ENCODE measurements at regions not wholly inside any gene's neighbourhood (a gene's known extent, or its start where the extent isn't known, plus 50 kb on each side); places are given as distances from the start of the nearest gene placed in this dataset.

DNA sequence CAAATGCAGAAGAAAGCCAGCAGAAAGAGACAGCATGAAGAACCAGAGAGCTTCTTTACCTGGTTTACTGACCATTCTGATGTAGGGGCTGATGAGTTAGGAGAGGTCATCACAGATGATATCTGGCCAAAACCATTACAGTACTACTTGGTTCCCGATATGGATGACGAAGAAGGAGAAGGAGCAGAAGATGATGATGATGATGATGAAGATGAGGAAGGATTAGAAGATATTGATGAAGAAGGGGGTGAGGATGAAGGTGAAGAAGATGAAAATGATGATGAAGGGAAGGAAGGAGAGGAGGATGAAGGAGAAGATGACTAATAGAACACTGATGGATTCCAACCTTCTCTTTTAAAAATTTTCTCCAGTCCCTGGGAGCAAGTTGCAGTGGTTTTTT is 178.2 kb upstream of the CRY1 start:
- in situ Hi-C loops (cut with MboI; ENCODE audit: low sequenced_read_pairs), result no loop called here

DNA sequence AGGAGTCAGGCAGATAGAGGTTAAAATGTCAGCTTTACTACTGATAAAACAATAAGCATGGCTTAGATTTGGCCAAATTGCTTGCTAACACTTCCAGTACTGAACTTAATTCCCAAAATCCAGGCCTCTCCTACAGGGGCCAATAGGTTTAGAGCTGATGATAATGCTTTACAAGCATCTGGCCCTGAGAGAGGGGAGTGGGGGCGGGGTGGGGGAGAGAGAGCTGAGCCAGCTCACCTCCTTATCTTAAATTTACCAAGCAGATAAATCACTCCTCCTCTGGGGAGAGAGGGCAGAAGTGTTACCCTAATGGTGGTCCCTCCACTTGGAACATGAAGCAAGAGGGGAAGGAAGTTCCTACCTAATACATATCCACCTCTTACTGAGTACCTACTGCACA is 182.2 kb upstream of the CRY1 start:
- in situ Hi-C loops (cut with MboI; ENCODE audit: low sequenced_read_pairs), result no loop called here

DNA sequence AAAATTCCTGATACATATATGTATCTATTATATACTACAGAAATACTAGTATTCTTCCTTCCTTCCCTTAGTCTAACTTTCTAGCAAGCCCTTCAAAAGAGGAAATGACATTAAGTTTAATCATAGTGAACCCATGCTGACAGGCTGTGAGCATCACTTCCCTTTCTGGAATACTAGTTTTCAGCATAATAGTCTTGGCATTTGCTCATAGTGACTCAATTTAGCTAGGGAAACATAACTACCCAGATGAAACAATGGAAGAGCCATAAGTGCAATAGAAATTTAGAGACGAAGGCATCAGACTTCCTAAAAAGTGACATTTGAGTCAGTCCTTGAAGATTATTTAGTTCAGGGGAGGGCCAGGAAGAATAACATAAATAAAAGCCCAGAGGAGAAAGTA is 184.5 kb upstream of the CRY1 start:
- in situ Hi-C loops (cut with MboI; ENCODE audit: low sequenced_read_pairs), result no loop called here

DNA sequence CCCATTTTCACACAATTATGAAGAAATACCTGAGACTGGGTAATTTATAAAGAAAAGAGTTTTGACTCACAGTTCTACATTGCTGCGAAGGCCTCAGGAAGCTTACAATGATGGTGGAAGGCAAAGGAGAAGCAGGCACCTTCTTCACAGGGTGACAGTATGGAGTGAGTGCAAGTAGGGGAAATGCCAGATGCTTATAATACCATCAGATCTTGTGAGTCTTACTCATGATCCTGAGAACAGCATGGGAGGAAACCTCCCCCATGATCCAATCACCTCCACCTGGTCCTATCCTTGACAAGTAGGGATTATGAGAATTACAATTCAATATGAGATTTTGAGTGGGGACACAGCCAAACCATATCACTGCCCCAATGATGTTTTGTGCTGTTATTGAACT is 189.3 kb upstream of the CRY1 start:
- in situ Hi-C loops (cut with MboI; ENCODE audit: low sequenced_read_pairs), result no loop called here

DNA sequence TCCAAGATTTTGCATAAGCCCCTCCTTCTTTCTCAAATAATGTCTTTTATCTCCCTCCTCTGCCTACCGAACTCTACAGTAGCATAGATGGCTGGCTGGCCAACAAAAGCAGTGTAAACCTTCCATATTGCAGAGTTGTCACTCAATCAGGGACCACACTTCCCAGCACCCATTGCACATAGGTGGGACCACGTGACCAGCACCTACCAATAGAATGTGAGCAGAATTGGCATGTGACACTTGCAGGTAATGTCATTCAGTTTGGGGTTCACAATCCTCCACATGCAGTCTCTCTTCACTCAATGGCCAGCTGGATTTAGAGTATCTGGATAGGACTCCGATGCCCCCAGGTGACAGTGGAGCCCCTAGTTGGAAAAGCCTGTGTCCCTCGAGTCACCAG is 190.3 kb upstream of the CRY1 start:
- in situ Hi-C loops (cut with MboI; ENCODE audit: low sequenced_read_pairs), result no loop called here

DNA sequence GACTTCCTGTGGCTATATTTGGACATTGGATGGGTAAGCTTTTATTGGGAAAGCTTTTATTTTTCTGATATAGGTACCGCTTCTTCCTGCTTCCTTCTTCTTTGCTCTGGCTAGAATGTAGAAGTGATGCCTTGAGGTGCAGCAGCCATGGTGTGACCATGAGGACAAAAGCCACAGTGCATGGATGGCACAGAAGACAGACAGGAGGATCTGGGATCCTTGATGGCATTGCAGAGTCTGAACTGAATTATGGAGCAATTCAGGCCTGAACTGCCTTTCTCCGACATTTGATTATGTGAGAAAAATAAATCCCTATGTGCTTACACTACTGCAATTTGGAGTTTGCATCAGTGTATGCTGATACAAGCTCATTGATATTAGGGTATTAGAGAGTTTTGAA is 191.3 kb upstream of the CRY1 start:
- in situ Hi-C loops (cut with MboI; ENCODE audit: low sequenced_read_pairs), result no loop called here

DNA sequence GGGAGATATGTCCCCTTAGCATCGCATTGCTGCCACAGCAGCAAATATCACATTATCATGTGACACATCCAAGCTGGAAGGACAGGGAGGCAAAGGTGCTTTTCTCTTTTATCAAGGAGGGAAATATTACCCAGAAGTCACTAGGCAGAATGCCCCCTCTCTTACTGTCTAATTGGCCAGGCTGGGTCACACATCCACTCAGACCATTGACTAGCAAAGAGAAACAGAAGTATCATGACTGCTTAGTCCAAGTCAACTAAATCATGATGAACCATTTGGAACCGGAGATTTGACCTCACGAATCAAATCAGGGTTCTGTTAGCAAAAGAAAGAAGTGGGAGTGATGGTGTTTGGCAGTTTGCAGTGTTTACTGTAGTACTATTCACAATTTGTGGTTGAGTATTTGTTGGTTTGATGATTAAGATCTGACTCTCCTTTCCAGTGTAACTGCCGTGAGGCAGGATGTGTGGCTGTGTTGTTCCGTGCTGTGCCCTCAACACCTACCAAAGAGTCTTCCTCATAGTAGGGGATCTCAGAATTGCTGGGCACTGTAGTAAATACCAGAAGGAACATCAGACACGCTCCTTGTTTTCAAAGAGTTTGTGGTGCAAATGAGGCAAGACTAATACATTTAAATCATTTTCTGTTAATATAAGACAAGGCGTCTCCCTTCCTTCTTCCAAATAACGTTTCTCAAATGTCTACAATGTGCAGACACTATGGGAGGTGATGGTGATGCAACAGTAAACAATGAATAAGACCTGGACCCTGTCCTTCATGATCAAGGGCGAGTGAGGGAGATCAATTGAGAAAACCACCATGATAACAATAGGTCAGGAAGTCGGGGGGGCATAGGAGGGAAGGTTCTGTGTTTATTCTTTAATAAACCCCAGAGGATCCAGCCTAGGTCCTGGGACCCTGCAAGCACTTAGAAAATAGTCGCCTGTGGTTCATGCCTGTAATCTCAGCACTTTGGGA is 194.4 kb upstream of the CRY1 start:
- in situ Hi-C loops (cut with MboI; ENCODE audit: low sequenced_read_pairs), result no loop called here

DNA sequence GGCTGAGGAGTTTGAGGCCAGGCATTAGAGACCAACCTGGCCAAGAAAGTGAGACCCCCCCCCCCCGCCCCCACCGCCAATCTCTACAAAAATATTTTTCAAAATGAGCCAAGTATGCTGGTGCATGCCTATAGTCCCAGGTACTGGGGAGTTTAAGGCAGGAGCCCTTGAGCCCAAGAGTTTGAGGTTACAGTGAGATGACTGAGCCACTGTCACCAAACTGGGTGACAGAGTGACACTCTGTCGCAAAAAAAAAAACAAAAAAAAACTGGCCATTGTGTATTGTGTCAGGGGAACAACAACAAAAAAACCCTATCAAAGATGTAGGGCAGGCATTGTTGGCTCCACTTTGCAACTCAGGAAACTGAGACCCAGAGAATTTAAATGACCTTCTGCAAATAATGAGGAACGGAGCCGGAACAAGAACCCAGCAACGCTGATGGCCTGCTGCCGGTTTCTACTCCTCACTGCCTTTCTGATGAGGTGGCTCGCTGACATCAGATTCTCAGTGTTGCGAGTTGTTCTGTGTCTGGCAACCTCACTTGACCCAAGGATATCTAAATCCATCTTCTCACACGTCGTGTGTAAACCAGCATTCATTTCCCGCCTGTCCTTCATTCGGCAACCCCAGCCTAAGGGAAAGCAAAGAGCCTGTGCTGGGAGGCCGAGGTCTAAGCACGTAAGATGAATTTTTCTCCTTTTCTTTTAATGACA is 195.2 kb upstream of the CRY1 start:
- in situ Hi-C loops (cut with MboI; ENCODE audit: low sequenced_read_pairs), result no loop called here

DNA sequence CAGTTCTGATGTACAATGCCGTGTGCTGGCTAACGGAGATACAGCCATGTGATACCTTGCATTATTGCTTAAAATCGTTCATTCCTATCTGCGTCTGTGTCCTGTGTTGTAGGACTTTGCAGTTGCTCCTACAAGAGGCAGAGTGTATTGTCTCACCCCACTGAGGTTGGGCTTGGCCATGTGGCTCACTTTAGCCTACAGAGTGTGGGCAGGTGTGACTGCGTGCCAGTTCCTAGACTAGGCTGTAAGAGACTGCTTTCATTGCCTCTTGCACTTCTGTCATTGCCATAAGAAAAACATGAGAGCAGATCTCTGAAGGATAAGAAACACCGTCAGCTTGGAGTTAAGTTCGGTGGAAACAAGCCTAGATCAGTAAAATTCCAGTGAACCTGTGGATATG is 197.7 kb upstream of the CRY1 start:
- in situ Hi-C loops (cut with MboI; ENCODE audit: low sequenced_read_pairs), result no loop called here

DNA sequence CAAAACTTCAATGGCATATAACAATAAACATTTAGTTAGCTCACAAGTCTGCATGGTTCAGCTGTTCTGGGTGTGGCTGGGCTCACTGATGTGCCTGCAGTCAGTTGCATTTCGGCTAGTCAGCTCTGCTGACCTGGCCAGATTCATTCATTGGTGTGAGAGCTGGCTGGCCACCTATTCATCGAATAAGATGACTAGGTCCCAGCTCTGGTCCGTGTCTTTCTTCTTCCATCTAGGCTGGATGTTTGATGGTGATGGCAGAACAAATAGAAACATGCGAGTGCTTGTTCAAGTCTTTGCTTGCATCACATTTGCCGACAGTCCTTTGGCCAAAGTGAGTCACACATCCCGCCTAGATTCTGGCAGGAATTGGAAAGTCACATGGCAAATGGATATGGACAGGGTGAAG is 203.3 kb upstream of the CRY1 start:
- in situ Hi-C loops (cut with MboI; ENCODE audit: low sequenced_read_pairs), result no loop called here

DNA sequence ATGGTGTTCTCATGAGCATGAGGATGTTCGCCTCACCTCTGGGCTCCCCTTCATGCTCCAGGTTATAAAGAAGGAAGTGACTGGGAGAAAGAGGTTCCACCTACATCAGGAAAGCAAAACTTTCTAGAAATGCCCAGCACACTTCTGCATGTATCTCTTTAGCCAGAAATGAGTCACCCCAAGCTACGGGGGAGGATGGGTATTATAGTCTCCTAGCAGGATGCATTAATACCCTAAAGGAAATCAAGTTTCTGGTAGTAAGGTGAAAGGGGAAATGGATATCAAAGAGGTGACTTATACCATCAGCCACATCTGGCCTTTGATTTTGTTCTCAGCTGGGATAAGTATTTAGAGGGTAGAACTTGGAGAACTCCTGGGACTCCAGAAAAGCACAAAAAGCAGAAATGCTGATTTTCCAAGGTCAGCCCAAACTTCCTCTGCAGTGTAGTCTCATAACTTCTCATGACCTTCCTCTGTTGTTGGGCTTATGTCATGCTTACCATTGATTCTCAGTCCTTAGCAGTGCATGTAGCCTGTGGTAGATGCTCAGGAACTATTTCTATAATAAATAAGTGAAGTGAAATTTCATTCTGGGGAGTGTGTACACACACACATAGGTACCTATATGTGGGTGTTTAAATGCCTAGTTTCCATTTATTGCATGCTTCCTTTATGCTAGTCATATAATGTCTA is 209.4 kb upstream of the CRY1 start:
- in situ Hi-C loops (cut with MboI; ENCODE audit: low sequenced_read_pairs), result no loop called here

DNA sequence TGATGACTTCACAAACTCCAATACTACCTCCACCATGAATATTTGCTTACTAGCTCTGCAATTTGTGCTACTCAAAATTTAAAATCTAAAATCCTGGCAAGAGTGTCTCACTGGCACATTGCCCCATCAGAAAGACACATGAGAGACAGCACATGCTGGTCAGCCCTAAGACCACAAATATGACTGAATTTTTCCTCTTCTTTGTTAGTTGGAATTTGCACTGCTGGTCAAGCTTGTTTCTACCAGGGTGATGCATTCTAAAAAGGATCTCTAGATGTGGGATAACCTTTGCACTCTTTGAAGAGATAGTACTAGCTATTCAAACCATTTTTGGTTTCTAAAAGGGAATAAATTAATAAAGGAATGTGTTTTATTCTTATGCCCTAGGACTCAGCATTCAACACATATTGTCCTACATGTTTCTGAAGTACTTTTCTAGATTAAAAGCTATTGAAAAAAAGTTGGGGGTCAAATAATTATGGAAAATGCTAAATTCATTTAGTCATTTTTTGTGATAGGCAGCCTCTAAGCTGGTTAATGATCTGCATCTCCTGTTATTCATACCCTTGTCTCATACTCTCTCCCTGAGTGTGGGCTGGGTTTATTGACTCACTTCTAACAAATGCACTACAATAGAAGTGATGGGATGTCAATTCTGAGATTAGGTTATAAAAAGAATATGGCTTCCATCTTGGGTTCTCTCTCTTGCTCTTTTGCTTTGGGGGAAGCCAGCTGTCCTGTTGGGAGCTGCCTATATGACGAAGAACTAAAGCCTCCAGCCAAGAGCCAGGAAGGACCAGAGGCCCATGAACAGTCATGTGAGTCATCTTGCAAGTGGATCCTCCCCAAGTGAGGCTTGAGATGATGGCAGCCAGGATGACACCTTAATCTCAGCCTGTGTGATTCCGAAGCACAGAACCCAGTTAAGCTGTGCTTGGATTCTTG is 211.5 kb upstream of the CRY1 start:
- in situ Hi-C loops (cut with MboI; ENCODE audit: low sequenced_read_pairs), result no loop called here

DNA sequence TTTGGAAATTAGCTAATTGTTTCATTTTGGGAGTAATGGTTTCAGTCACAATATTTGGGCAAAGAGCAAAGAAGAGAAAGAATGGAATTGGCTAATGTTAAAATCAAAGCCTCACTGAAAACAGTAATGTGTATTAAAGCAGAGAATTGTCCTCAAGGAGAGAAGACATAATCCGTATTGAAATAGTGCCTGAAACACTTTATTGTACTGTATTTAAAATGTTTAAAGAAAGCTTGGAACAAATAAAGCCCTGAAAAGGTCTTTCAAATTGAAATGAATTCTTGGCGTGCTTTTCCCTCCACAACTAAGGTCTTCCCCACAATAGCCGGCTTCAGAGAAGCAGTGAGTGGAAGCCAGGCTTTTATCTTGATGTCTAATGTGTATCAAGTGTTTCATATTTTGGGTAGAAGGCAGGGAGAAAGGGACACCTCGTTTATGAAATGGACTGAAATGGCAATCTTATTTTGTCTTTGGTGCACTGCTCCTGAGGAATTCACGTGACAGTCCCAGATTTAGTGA is 212.9 kb upstream of the CRY1 start:
- in situ Hi-C loops (cut with MboI; ENCODE audit: low sequenced_read_pairs), result no loop called here

DNA sequence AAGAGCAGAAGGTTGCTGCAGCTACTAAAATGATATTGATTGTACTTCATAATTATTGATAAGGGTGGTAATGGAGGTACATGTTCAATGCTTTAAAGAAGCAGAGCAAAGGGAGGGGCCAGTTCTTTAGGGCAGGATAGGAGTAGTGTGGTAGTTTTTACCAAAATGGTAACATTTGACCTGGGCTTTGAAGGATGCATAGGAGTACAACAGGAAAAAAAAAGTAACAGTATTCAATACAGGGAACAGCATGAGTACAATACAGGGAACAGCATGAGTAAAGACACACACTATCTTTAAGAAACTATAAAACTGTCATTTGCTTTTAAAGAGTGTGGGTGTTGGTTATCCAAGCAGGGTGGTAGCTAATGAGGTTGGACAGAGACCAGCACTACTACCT is 215.0 kb upstream of the CRY1 start:
- in situ Hi-C loops (cut with MboI; ENCODE audit: low sequenced_read_pairs), result no loop called here

DNA sequence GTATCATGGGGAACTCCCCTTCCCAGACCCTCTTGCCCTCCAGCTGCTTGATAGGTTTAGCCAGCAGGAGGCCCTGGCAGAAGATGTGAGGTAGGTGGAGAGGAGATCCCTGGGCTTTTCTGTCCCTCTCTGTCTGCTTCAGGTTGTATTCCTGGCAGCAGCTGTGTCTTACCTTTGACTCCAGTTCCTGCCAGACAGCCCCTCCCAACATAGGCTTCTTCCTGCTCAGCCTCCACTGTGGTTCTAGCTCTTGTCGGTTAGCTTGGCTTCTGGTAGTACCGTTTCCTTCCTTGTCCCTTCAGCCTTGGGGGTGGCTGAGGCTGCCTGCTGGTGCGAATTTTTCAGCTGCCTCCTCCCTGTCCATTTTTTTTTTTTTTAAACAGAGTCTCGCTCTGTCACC is 215.7 kb upstream of the CRY1 start:
- in situ Hi-C loops (cut with MboI; ENCODE audit: low sequenced_read_pairs), result no loop called here

DNA sequence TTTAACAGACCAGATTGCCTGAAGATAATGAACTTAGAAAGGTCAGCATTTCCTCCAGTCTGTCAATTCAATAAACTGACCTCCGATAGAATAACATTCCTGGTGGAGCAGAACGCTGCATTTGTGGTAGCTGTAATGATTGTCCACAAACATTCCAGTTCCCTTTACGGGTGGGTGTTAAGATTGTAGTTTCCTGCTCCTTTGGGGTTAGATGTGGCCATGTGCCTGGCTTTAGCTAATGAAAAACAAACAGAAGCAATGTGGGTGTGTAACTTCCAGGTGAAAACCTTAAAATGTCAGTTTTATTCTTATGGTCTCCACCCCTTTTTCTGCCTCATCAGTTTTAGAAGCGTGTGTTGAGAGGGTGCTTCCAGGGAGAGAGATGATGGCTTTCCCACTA is 217.3 kb upstream of the CRY1 start:
- in situ Hi-C loops (cut with MboI; ENCODE audit: low sequenced_read_pairs), result no loop called here

DNA sequence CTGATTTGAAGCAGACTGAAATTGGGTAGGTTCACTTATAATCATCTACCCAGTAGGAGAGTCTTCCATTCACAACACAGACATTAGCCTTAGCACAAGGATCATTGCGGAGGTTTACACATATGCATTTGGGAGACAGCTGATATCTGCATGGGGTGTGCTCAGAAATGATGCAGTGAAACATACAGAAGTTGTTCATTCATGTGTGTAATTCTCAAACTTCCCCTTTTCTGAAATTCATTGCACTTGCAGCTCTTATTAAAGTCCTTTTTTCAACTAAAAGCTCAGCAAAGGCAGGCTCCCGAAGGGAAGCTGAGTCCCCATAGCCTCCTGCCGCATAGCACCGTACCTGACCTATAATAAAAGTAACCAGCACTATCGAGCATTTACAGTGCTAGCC is 218.3 kb upstream of the CRY1 start:
- in situ Hi-C loops (cut with MboI; ENCODE audit: low sequenced_read_pairs), result no loop called here

DNA sequence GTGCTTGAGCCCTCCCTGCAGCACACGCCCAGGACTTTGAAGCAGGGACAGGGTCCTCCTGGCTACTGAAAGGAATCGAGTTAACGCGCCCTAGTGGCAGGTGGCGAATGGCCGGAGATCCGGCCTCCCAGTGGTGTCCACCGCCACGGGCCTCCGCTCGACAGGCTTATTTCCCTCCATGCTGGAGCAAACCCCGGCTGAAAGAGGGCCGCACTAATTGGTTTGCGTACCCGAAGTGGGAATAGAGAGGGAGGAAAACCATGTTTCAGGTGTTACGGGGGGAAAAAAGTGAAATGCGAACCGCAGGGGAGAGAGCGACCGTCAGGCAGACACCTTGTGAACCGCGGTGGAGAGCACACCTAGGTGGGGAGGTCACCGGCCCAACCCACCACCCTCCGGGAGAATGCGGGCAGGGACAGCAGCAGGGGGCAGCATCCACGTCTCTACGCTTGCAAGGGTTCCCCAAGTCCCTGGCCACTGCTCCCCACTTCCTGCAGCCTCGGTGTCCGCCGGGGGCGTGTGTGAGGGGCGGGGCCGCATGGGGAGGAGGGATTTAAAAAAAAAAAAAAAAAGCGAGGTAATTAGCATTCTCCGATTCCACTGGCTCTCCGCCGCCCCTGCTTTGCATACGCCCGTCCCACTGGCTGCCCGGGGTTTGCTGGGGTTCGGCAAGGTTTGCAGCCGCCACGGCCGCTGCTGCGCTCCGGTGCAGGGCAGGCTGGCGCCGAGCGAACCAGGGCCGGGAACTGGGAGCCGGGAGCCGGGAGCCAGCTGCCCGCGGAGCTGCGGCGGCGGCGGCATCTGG is 224.6 kb upstream of the CRY1 start:
- in situ Hi-C loops (cut with MboI; ENCODE audit: low sequenced_read_pairs), result no loop called here

DNA sequence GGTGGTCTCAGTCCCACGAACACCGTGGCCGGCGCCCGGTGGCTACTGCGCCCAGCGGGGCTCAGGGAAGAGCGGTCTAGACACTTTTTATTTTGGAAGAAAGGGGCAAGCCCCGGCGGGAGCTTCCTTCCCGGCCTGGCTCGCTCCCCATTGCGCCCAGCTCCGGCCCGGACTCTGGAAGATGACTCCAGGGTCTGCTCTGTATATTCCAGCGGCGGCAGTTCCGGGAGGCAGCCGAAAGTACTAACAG is 225.1 kb upstream of the CRY1 start:
- in situ Hi-C loops (cut with MboI; ENCODE audit: low sequenced_read_pairs), result no loop called here
